NCI-H2171 treated with DMSO at 0.1 percent for 48 hours (cell line): ENCODE measurements at regions not wholly inside any gene's neighbourhood (a gene's known extent, or its start where the extent isn't known, plus 50 kb on each side); places are given as distances from the start of the nearest gene placed in this dataset.
"Not testable (repeated sequence)": the region's sequence is repeated elsewhere in the genome, so short reads cannot be mapped to it uniquely, and the experiment has no call there.

Experiments
- DNase-seq: peaks from one replicate; lab custom pipeline; 2025; lab: John Stamatoyannopoulos, UW

DNA sequence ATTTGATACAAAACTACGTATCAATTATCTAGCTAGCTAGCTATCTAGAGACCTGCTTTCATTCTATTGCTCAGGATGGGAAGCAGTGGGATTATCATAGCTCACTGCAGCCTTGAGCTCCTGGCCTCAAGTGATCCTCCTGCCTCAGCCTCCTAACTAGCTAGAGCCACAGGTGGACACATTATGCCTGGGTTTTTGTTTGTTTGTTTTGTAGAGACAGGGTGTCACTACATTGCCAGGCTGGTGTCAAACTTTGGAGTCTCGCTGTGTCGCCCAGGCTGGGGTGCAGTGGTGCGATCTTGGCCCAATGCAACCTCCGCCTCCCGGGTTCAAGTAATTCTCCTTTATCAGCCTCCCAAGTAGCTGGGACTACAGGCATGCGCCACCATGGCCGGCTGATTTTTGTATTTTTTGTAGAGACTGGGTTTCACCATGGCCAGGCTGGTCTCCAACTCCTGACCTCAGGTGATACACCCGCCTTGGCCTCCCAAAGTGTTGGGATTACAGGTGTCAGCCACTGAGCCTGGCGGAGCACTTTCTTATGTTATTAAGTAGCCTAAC lies 122.5 kb upstream of the FBXO28 start:
- not testable (repeated sequence) for DNase-seq

GRCh38 chr1:223961985-223962384 lies 116.2 kb upstream of the TP53BP2 start:
- not testable (repeated sequence) for DNase-seq

DNA sequence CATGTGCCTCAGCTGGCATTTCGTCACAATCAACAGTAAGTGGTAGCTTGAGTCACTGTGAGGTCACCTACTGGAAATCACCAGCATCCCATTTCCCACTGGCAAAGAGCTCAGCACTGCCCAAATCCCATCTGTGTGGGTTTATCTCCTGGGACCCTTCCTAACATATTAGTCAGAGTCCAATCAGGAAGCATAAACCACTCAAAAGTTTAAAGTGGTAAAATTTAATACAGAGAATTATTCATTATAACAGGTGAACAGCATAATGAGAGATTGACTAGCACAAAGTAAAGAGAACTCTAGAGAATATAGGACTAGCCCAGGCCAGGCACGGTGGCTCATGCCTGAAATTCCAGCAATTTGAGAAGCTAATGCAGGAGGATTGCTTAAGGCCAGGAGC lies 107.1 kb upstream of the TP53BP2 start:
- DNase-seq, result not testable (repeated sequence)

DNA sequence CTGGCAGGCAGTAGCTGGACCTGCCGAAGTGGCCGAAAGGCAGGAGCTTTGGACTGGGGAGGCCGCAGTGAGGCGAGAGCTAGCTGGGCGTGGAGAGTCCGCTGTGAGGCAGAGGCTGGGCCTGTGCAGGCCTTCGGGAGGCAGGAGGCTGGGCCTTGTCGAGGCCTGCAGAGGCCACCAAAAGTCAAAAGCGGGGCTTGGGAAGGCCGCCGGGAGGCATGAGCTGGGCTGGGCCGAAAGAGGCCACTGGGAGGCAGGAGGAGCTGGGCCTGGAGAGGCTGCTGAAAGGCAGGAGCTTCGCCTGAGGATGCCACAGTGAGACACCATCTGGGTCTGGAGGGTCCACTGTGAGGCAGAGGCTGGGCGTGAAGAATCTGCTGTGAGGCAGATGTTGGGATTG lies 105.8 kb upstream of the TP53BP2 start:
- not testable (repeated sequence) for DNase-seq

- DNase-seq, result not testable (repeated sequence)
Observed at GRCh38 chr1:223949944-223950343, 104.2 kb upstream of the TP53BP2 start.

DNA sequence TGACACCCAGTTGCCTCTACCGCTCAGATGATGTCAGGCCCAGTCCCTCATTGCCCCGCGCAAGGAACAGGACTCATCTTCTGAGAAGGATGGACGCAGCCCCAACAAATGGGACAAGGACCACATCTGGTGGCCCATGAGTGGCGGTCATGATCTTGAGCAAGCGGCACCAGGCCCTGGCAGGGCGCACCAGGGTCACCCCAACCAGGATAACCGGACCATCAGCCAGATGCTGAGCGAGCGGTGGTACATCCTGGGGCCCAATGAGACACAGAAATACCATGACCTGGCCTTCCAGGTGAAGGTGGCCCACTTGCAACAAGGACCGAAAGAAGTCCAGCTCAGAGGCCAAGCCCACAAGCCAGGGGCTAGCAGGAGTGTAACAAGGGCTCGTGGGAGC lies 102.3 kb upstream of the TP53BP2 start:
- DNase-seq, result not testable (repeated sequence)

DNA sequence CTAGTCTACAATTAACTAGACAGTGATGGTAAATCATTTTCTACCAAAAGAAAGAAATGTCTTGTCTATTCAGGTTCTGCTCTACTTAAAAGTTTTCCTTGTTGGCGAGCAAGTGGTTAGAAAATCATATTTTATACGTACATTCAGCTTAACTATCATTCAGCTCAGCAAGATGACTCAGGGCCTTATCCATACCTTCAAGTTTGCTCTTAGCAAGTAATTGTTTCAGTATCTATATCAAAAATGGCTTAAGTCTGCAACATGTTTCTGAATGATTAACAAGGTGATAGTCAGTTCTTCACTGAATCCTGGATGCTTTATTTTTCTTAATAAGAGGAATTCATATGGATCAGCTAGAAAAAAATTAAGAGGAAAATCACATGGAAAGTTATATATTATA lies 90.8 kb upstream of the TP53BP2 start:
- not testable (repeated sequence) for DNase-seq

DNA sequence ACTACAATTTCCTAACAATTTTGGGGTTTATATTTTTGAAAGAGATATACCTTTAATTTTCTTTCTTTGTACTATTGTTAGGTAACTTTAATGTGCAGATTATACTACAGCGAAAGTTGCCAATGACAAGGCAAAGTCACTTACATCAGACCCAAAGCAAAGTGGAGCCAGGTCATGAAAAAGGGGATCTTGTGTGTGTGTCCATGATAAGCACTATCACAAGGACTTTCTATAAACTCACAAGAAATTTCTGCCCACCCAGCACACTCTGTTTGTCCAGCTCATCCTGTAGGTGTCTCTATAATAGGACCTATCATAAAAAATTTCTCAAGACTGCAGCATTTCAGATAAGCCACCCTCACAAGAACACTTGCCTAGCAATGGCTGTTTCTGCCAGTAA lies 85.7 kb upstream of the TP53BP2 start:
- not testable (repeated sequence) for DNase-seq

GRCh38 chr1:223920805-223921204 lies 75.1 kb upstream of the TP53BP2 start:
- not testable (repeated sequence) for DNase-seq

GRCh38 chr1:223915476-223915875 lies 69.7 kb upstream of the TP53BP2 start:
- DNase-seq, result not testable (repeated sequence)

DNA sequence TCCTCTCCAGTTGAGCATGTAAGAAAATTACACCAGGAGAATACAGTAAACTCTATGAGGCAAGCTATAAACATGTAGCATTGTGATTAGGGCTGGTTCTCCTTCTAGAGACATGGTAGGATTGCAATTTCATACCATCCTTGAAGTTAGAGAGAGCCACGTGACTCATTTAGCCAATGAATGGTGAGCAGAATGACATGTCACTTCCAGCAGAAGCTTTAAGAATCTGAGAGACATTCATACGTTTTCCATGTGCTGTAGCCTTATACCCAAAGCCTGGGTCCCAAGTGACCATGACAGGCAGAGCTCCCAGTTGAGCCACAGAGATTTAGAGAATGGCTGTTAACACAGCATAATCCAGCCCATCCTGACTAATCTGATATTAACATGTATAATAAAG lies 68.0 kb upstream of the TP53BP2 start:
- DNase-seq, result not testable (repeated sequence)

- not testable (repeated sequence) for DNase-seq
Observed at GRCh38 chr1:223907943-223908587, 62.3 kb upstream of the TP53BP2 start.

GRCh38 chr1:223903221-223903620 lies 57.5 kb upstream of the TP53BP2 start:
- not testable (repeated sequence) for DNase-seq

GRCh38 chr1:223899775-223900174 lies 54.0 kb upstream of the TP53BP2 start:
- DNase-seq, result not testable (repeated sequence)

- not testable (repeated sequence) for DNase-seq
Observed at GRCh38 chr1:223897097-223897496, 51.4 kb upstream of the TP53BP2 start.

DNA sequence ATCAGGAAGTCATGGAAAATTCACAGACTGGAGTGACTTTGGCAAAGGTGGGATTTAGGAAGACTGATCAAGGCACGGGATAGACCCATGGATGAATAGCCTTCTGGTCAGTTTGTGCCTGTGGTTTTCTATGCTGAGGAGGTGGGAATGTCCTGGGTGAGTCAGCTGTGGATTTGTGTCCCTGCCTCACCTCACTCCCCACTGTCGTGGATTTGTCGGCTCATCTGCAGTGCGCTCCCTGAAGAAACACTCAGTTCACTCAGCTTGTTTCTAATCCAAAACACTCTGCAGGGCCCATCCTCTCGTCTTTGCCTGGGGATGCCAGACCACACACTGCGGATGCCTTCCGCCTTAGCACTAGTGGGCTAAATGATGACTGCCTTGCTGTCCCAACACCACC lies 50.2 kb upstream of the TP53BP2 start:
- not testable (repeated sequence) for DNase-seq
